ENCODE measurements at regions not wholly inside any gene's neighbourhood (a gene's known extent, or its start where the extent isn't known, plus 50 kb on each side); places are given as distances from the start of the nearest gene placed in this dataset.

- Histone ChIP-seq H3T11ph (ENCODE audit: low read length) (no peak overlapping the region), H3K4ac (ENCODE audit: low read depth, low read length) (no peak overlapping the region), H3K4me1 (ENCODE audit: insufficient read depth, low read length) (no peaks in the 10 kb centered on the region), H3K14ac (ENCODE audit: insufficient read depth, low read length) (no peak overlapping the region), H3K79me1 (ENCODE audit: insufficient read depth, low read depth, low read length, poor library complexity, severe bottlenecking) (no peaks in the 10 kb centered on the region), H3K23ac (ENCODE audit: insufficient read length, low read depth, low read length) (no peak overlapping the region), H4K5ac (ENCODE audit: insufficient read length, low read depth, low read length) (no peak overlapping the region), H2BK20ac (ENCODE audit: low read depth, low read length, poor library complexity, severe bottlenecking) (no peak overlapping the region), H2AK5ac (ENCODE audit: insufficient read length, low read length) (no peak overlapping the region), H3K79me2 (ENCODE audit: insufficient read depth, low read length) (no peaks in the 10 kb centered on the region), H3K4me2 (ENCODE audit: insufficient read depth, insufficient read length, low read length) (no peak overlapping the region), H3K56ac (ENCODE audit: insufficient read length, low read depth, low read length) (no peak overlapping the region), H3K27ac (ENCODE audit: insufficient read length, low read depth, low read length) (no peak overlapping the region), H3K27me3 (ENCODE audit: insufficient read depth, low read length) (no peaks in the 10 kb centered on the region), H4K8ac (replicated peaks; ENCODE audit: insufficient read length, low read depth, low read length) (no peak overlapping the region), H2BK5ac (ENCODE audit: insufficient read length, low read length) (no peak overlapping the region), H4K91ac (ENCODE audit: insufficient read length, low read depth, low read length) (no peak overlapping the region), H3K9ac (ENCODE audit: extremely low read depth, insufficient read length, low read length) (no peak overlapping the region), H3K23me2 (ENCODE audit: insufficient read length, low read depth, low read length, poor library complexity, severe bottlenecking) (no peaks in the 10 kb centered on the region), H2BK12ac (ENCODE audit: insufficient read length, low read depth, low read length) (no peak overlapping the region), H3K18ac (ENCODE audit: insufficient read length, low read depth, low read length) (no peak overlapping the region), H2BK15ac (ENCODE audit: low read depth, low read length) (no peak overlapping the region), H3K9me3 (ENCODE audit: control insufficient read depth, low read depth, low read length) (no peaks in the 10 kb centered on the region), H2BK120ac (ENCODE audit: low read depth, low read length, poor library complexity, severe bottlenecking) (no peak overlapping the region), H4K20me1 (ENCODE audit: control insufficient read depth, insufficient read depth, insufficient read length) (no peaks in the 10 kb centered on the region), H2AFZ (ENCODE audit: low read length) (no peak overlapping the region)
- Mint-ChIP-seq H3K4me3 (no peak overlapping the region), H3K36me3 (ENCODE audit: insufficient read depth in 1 of 3, low read depth in 3 of 3) (no peaks in the 10 kb centered on the region), H3K9me3 (no peaks in the 10 kb centered on the region), H3K4me1 (peaks cover 3 to 5% of the 10 kb centered on the region in 2 experiments), H3K27me3 (ENCODE audit: low read depth) (no peaks in the 10 kb centered on the region), H3K27ac (no peak overlapping the region)
- DNase-seq = no peak
- TF ChIP-seq, protein P1, sequence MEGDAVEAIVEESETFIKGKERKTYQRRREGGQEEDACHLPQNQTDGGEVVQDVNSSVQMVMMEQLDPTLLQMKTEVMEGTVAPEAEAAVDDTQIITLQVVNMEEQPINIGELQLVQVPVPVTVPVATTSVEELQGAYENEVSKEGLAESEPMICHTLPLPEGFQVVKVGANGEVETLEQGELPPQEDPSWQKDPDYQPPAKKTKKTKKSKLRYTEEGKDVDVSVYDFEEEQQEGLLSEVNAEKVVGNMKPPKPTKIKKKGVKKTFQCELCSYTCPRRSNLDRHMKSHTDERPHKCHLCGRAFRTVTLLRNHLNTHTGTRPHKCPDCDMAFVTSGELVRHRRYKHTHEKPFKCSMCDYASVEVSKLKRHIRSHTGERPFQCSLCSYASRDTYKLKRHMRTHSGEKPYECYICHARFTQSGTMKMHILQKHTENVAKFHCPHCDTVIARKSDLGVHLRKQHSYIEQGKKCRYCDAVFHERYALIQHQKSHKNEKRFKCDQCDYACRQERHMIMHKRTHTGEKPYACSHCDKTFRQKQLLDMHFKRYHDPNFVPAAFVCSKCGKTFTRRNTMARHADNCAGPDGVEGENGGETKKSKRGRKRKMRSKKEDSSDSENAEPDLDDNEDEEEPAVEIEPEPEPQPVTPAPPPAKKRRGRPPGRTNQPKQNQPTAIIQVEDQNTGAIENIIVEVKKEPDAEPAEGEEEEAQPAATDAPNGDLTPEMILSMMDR (conservative IDR thresholded peaks at IDR 0.05) = no peak
- WGBS (ENCODE audit: extremely low coverage, insufficient read length, low lambda C conversion rate) = no CpG with 5 or more reads among the region's 1 CpG
Measured at GRCh38 chr16:63462316-63462715, 1426.1 kb upstream of the CDH8 start.

Measured in H9 (cell line).